Stimulated activated CD4-positive, alpha-beta T cell treated with anti-CD3 and anti-CD28 coated beads, Interleukin-4, amount 100 ng/mL, for 4 hours (primary cell): ENCODE measurements at regions not wholly inside any gene's neighbourhood (a gene's known extent, or its start where the extent isn't known, plus 50 kb on each side); places are given as distances from the start of the nearest gene placed in this dataset.

Source experiments
- DNase-seq, 2 experiments: peaks; one replicate each; pipeline ENCODE4 v3.0.0-alpha.2; 2020

DNA sequence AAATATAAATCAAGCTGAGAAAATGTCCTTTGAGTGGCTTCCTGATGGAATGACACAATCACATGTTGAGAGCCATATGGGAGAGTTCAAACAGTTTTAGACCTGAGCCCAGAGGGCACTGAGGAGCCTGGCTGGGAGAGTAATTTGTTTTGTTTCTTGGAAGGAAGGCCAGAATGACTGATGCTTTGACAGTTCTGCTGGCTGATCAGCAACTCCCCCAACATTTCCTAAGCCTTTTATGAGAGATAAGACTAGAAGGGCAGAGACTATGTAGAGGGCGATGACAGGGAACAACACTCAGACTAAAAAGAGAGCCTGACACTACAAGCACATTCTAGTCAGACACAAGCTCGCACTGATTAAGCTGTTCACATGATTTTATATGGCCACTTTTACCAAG is 169.2 kb downstream of the COX7C start:
- no peak for DNase-seq

GRCh38 chr5:86795659-86796058 is 177.9 kb downstream of the COX7C start:
- no peak for DNase-seq

- DNase-seq, result no peak
Measured at GRCh38 chr5:86797677-86798076, 179.9 kb downstream of the COX7C start.

DNA sequence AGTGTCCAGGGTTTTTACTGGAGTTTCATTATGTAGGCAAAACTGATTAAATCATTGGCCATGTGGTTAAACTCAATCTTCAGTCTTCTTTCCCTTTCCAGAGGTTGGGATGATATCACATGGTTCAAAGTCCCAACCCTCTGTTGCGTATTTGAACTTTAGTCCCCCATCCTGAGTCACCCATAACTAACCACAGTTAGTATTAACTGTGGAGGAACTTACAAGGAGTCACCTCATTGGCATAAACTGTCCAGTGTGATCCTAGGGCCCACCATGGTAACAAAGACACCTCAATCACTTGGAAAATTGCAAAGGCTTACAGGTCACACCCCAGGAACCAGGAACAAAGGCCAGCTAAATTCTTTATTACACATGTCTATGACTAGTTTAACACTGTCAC is 188.5 kb downstream of the COX7C start:
- DNase-seq, result no peak

DNA sequence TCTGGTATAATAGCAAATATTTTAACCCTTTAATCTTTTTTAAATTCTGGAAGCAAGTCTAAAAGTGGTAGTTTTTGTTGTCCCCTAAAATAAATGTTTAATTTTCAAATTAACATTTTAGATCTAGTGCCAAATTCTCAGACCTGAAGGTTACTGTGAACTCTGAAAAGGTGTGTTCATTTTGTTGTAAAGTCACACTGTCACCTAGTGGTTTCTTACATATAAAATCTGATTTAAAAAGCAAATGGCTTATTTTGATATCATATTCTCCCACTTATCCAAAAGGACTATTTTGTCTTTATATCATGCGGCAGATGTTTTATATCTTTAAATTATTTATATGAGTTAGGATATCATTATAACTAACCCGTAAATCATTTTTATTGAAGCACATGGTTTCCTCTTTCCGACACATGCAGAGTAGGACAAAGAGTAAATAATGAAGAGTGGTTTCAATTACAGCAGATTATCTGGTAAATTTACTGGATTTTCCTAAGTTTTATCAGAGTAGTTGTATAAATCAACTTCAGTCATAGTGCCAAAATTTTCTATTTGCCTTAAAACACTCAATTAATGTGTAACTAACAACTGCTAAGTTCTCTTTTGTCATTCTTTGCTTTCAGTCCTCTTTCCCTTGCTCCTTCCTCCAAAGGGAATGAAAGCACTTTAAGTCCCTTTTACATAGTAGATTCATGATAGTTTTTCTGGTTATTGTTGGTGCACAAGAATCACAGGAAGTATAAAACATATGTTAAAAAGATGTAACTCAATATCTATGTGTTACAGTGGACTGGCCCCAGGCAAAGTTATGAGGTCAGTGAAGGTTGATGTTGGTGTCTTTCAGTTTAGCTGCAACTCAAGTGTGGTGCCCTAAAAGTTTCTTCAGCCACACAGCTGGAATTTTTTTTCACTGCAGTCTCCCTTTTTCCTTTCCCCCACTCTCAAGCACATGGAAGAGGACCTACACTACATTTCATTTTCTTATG is 189.6 kb downstream of the COX7C start:
- DNase-seq, result no peak

DNA sequence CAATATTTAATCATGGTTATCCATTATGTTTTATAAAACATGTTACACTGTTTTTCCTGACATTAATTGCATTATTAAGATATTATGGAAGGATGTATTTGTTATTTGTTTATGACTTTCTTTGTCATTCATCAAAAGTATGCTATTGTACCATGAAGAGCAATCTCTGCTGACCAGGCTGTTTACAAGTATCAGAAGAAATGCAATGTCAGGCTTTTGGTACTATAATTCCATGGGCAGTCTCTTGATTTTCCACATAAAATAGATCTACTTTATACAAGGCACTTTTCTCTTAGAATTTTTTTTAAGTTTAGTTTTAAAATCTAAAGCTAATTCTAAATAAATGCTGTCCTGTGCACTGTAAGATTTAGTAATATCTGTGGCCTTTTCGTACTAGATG is 196.6 kb downstream of the COX7C start:
- no peak for DNase-seq

DNA sequence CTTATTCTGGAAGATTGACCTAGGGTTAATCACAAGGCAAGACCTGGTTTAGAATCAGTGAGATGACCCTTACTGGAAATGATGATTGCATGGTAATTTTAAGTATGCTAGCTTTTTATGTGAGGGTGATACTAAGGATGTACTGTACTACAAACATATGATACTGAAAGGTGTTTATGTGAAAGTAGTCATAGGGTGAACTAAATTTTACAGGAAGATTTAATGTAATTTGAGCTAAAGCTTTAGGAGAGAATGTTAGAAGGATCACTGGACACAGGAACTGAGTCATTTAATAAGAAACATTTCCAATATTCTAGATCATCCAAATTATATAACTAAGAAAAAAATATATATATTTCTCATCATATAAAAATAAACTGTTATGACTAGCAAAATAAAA is 197.2 kb downstream of the COX7C start:
- DNase-seq, result no peak

DNA sequence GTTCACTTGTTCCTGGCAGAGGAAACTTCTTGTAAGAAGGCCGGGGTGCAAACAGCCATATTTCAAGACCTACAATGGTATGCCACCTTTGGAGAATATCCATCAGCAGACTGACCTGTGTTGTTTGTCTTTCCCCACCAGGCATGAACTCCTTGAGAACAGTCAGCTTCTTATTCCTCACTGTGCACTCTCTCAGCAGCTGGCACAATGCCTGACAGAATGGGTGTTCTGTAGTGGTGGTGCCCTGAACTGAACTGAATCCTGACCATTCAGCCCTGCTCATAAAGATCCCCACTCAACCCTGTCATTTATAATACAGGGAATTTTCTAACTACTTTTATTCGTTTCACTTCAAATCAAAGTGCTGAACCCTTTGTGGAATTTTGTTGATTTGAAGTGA is 206.9 kb downstream of the COX7C start:
- DNase-seq, result no peak

GRCh38 chr5:86831128-86831527 is 213.4 kb downstream of the COX7C start:
- DNase-seq, result no peak

DNA sequence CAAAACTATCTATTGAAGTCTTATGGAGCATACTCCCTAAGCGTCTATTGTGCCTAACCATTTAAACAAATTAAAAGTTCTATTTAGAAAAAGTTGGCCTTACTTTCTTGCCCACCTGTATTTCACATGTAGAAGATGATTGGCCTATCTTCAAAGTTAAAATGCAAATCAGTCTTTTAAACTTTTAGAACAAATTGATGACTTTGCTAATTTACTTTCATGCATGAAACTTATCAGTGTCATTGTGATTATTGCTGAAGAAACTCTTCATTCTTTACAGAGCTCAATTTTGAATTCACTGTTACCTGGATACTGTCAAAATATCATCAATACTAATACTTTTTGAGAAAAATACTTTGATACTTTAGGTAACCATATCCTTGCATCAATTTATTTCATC is 216.1 kb downstream of the COX7C start:
- no peak for DNase-seq

GRCh38 chr5:86837610-86838009 is 219.9 kb downstream of the COX7C start:
- DNase-seq, result no peak

DNA sequence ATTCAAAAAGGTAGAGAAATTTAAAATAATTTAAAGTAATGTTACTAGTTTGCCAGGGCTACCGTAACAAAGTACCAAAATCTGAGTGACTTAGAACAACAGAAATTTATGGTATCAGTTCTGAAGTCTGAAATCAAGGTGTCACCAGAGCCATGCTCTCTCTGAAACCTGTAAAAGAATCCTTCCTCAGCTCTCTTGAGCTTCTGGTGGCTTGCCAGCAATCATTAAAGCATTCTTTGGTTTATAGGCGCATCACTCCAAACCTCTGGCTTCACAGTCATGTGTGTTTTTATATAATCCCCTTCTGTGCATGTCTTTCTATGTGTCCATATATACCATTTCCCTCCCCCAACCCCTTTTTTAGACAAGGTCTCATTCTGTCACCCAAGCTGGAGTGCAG is 220.3 kb downstream of the COX7C start:
- no peak for DNase-seq

DNA sequence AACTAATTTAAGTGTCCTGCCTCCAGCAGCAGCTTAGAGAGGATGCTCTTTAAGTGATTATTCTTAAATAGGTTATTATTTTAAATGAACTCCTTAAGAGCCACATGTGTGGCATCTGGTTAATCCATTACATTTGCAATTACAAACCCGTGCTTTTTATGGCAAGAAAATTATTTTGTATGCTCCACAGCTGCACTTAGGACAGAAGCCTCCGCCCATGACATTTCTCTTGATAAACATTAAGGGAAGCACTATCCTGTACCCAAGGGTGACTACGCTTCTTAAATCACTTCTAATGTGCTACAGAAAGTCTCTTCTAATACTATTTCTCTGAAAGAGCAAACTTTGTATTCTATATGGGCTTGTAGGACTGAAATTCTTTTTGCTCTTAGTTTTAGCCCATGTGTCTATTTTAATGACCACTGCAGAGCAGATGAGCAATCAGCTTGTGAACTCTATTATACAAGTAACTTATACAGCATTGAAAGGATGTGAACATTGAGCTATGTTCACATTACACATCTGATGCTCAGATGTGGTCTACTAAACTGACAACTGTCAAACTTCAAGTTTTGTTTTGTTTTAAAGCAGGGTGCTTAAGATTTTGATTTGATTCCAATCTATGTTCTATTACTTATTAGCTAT is 223.4 kb downstream of the COX7C start:
- DNase-seq, result no peak

DNA sequence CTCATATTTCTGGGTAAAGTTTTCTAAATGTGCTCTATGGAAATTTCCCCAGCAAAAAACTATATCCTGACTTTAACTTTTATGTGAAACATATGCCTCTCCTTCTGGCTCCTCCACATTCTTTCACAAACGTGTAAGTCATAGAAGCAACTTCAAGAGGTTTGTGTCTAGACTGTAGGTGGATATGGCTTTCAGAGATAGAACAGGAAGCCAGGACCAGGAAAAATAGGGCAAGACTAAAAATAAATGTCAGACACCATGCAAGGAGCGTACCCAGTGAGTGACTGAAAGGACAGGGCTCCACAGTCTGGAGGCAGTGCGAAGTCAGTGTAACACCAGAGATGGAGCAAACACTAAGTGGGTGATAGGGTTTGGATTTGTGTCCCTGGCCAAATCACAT is 240.7 kb downstream of the COX7C start:
- DNase-seq, result no peak

DNA sequence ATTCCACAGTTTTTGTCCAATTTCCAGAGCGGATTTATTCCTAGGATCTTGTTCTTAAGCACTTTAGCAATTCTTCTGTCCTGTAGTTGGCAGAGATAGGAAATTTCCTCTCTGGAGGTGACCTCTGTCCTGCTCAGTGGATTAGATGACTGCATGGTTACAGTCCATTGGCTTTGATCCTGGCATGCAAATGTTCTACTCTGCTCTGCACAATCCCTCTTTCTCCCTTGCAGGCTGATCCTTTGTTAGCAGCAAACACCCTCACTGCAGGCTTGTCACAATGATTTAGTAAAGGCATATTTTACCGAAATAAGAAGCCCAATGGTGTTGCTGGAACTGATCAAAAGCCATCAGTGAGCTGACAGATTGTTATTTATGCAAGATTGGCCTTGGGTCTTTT is 243.8 kb downstream of the COX7C start:
- no peak for DNase-seq

GRCh38 chr5:86862093-86862492 is 244.4 kb downstream of the COX7C start:
- no peak for DNase-seq

GRCh38 chr5:86864051-86864450 is 246.3 kb downstream of the COX7C start:
- no peak for DNase-seq

DNA sequence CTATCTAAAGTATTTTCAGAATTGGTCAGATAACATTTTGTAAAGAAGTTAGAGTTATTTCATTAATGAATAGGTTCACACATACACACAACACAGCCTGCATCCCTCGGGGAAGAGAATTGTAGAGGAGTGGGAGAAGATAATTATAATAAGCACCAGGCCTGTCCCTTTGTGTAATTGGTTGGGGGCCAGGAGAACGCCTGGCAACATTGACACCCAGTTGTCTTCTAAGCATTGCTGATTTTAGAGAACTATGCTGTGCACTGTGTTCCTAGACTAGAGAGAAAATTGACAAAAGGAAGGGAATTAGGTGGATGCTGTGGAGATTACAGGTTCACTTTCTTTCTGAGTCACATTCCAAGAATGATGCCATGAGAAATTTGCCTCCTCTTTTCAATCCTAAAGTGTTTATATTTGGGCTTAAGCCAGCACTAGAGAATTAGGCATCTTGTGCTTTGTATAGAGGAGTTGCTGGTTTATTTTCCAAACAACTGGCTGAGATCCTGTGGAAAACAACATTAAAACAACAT is 247.6 kb downstream of the COX7C start:
- no peak for DNase-seq

DNA sequence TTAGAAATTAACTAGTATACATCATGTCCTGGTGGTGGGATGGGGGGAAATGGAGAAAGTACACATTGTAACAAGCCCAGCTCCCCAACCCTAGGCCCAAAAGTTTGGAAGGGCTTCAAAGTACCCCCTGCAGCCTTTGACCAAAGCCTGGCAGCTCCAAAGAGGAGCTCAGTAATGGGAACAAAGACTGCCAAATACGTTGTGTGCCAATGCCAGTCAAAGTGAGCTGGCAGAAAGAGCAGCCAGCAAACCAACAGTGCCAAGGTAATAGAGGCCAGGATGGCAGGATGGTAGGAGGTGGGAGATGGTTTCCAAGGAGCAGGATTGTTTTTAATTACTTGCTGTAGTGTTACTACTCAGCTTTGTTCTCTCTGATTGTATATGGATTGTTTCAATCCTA is 248.3 kb downstream of the COX7C start:
- DNase-seq, result no peak

DNA sequence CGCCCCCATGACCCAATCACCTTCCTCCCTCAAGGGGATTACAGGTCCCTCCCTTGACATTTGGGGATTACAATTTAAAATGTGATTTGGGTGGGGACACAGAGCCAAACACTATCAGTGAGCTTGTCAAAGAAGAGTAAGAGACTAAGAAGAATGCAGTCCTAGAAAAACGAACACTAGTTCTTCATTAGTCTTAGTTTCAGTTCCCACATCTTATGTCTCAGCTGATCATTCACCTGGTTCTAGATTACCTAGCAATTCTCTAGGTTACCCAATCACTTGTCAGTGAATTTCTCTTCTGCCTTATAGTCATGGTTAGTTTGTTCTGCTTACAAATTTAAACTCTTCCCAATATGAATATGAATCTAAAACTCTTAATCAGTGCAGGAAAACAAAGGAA is 251.5 kb downstream of the COX7C start:
- no peak for DNase-seq

- no peak for DNase-seq
Measured at GRCh38 chr5:86875539-86875938, 257.8 kb downstream of the COX7C start.

DNA sequence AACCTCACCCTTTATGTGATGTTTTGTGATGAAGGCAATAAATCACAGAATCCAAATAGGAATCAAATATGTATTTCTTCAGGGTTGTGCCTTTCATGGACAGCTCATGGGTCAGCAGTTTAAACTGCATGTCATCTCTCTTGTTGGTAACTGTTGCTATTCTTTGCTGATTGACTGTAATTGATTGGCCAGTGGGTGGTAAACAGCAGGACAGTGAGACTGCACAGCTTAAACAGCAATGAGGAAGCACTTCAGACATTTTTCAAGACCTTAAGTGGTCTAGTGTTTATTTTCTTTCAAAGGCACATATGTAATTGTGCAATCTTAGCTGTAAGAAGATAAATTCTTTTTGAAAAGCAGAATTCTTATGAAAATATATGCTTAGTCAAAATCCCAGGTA is 260.5 kb downstream of the COX7C start:
- no peak for DNase-seq

DNA sequence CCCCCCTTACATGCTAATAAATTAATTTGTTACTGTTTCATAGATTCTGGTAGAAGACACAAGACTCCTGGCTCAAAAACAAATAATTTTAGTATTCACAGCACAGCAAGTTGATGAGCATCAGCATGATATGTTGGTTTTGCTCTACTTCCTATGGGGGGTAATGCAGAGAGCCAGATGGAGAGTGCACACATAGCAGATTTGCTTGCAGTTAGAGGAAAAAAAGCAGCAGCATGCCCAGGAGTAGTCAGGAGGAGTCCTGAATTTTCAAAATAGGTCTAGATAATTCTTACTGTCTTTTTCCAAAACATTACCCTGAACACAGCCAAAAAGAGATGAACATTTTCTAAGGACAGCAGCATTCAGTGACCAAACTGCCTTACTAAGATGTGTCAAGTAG is 261.3 kb downstream of the COX7C start:
- DNase-seq, result no peak

DNA sequence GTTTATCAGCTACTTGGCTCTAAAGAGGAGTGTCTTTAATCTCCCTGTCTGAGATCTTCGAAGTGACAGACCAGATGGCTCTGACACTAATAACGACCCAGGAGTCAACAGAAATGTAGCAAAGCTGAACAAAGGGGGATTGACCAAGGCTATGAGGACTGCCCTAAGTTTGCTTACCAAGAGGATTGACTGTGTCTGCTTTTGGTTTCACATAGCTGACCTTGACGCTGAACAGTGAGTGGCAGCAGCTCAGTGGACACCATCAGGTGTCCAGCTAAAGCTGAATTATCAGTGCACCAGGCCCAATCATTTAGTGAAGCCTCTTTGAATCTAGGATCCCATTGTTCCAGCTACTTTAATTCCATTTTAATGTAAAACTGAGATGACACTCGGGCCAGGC is 262.6 kb downstream of the COX7C start:
- no peak for DNase-seq
